ENCODE measurements at regions not wholly inside any gene's neighbourhood (a gene's known extent, or its start where the extent isn't known, plus 50 kb on each side); places are given as distances from the start of the nearest gene placed in this dataset.
"Not testable (repeated sequence)": the region's sequence is repeated elsewhere in the genome, so short reads cannot be mapped to it uniquely, and the experiment has no call there.

DNA sequence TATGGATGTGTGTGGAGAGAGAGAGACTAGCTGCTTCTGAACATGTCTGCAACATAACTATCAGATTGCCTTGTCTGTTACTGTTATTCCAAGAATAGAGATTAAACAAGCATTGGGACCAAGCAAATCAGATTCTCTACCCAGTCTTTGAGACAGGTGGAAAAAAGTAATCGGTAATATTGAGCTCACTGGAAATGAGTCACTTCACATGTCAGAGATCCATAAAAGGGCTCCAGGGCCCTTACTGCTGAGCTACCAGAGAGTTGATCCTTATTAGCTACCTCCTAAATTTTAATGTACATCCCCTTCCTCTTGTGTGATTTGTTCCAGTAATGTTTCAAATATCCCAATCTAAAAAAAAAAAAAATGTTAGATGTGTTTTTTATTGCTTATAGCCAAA is 2118.0 kb downstream of the PCDH9 start:
- H3K36me3 ChIP-seq (ENCODE audit: control insufficient read depth in 1 of 2, insufficient read depth in 2 of 2, low read length in 2 of 2), result no peaks in the 10 kb centered on the region
- H3K27ac ChIP-seq (ENCODE audit: low read length), result no peak overlapping the region
- H3K4me3 ChIP-seq (ENCODE audit: low read depth in 1 of 2, low read length in 2 of 2), result no peak overlapping the region
- no peaks in the 10 kb centered on the region for H3K4me1 ChIP-seq (ENCODE audit: control insufficient read depth in 1 of 2, insufficient read depth in 2 of 2, low read length in 2 of 2)
- H3K9me3 ChIP-seq (ENCODE audit: control insufficient read depth in 1 of 2, low read length in 2 of 2), result no peaks in the 10 kb centered on the region
- H3K27me3 ChIP-seq (ENCODE audit: low read depth, low read length), result no peaks in the 10 kb centered on the region

DNA sequence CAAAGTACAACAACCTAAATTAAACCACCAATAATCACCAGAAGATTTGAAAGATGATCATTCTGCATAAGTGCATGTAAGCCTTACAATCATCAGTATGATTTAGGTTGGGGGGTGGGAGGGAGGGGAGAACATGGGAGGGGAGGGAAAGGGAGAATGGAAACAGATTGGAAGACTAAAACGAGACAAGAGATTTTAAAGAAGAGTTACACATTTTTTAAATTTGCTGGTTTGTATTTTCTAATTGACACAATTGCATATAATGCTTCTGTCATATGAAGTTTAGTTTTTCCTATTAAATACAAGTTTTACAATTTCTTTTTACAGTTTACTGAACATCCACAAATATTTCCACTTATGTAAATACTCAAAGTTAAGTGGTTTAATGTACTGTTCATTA is 2118.9 kb downstream of the PCDH9 start:
- H3K36me3 ChIP-seq (ENCODE audit: control insufficient read depth in 1 of 2, insufficient read depth in 2 of 2, low read length in 2 of 2), result no peaks in the 10 kb centered on the region
- H3K27me3 ChIP-seq (ENCODE audit: low read depth, low read length), result no peaks in the 10 kb centered on the region
- no peak overlapping the region for H3K27ac ChIP-seq (ENCODE audit: low read length)
- no peaks in the 10 kb centered on the region for H3K9me3 ChIP-seq (ENCODE audit: control insufficient read depth in 1 of 2, low read length in 2 of 2)
- H3K4me1 ChIP-seq (ENCODE audit: control insufficient read depth in 1 of 2, insufficient read depth in 2 of 2, low read length in 2 of 2), result no peaks in the 10 kb centered on the region
- no peak overlapping the region for H3K4me3 ChIP-seq (ENCODE audit: low read depth in 1 of 2, low read length in 2 of 2)

DNA sequence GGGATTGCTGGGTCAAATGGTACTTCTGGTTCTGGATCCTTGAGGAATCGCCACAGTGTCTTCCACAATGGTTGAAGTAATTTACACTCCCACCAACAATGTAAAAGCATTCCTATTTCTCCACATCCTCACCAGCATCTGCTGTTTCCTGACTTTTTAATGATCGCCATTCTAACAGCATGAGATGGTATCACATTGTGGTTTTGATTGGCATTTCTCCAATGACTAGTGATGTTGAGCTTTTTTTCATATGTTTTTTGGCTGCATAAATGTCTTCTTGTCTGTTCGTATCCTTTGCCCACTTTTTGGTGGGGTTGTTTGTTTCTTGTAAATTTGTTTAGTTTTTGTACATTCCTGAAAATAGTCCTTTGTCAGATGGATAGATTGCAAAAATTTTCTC is 2125.7 kb downstream of the PCDH9 start:
- H3K36me3 ChIP-seq (ENCODE audit: control insufficient read depth in 1 of 2, insufficient read depth in 2 of 2, low read length in 2 of 2); H3K27me3 ChIP-seq (ENCODE audit: low read depth, low read length); H3K27ac ChIP-seq (ENCODE audit: low read length); H3K4me3 ChIP-seq (ENCODE audit: low read depth in 1 of 2, low read length in 2 of 2); H3K4me1 ChIP-seq (ENCODE audit: control insufficient read depth in 1 of 2, insufficient read depth in 2 of 2, low read length in 2 of 2); H3K9me3 ChIP-seq (ENCODE audit: control insufficient read depth in 1 of 2, low read length in 2 of 2): not testable (repeated sequence)

DNA sequence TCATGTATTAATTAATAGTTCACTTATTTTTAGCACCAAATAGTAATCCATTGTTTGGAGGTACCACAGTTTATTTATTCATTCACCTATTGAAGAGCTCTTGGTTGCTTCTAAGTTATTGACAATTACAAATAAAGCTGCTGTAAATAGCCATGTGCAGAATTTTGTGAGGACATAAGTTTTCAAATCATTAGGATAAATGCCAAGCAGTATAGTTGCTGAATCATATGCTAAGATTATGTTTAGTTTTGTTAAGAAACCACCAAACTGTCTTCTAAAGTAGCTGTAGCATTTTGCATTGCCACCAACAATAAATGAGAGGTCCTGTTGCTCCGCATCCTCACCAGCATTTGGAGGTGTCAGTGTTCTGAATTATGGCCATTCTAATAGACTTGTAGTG is 2126.8 kb downstream of the PCDH9 start:
- Histone ChIP-seq H3K36me3 (ENCODE audit: control insufficient read depth in 1 of 2, insufficient read depth in 2 of 2, low read length in 2 of 2) (no peaks in the 10 kb centered on the region), H3K4me1 (ENCODE audit: control insufficient read depth in 1 of 2, insufficient read depth in 2 of 2, low read length in 2 of 2) (no peaks in the 10 kb centered on the region), H3K27me3 (ENCODE audit: low read depth, low read length) (no peaks in the 10 kb centered on the region), H3K9me3 (ENCODE audit: control insufficient read depth in 1 of 2, low read length in 2 of 2) (no peaks in the 10 kb centered on the region), H3K4me3 (ENCODE audit: low read depth in 1 of 2, low read length in 2 of 2) (no peak overlapping the region), H3K27ac (ENCODE audit: low read length) (no peak overlapping the region)

DNA sequence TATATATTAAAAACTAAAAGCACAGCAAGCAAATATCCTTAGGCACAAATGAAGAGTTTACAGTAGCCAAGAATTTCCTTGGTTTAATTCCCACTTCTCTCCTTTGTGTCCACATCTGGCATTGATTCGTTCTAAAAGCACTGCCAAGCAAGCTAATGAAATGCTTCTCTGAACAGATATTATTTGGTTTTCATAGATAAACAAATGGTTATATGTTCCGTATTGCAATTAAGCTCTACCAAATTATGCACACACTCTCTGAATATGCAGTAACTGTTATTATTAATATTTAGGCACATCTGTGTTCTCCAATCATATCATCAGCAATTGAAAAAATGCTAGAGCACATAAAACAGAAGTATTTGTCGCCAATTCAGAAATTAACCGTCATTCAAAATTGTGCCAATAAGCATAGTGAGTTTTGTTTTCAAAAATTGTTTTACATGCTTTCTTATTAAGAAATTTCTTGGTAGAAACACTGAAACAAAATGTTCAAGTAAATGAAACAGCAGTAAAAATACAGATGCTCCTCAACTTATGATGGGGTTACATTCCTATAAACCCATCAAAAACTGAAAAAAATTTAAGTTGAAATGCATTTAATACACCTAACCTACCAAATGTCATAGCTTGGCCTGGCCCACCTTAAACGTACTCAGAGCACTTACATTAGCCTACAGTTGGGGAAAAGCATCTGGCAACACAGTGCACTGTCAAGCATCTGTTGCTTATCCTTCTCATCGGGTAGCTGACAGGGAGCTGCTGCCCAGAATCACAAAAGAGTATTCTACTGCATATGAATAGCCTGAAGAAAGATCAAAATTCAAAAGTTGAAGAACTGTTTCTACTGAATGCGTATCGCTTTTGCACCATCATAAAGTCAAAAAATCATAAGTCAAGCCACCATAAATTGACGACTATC is 2134.7 kb downstream of the PCDH9 start:
- no peaks in the 10 kb centered on the region for H3K36me3 ChIP-seq (ENCODE audit: control insufficient read depth in 1 of 2, insufficient read depth in 2 of 2, low read length in 2 of 2)
- no peak overlapping the region for H3K27ac ChIP-seq (ENCODE audit: low read length)
- H3K4me3 ChIP-seq (ENCODE audit: low read depth in 1 of 2, low read length in 2 of 2), result no peak overlapping the region
- H3K4me1 ChIP-seq (ENCODE audit: control insufficient read depth in 1 of 2, insufficient read depth in 2 of 2, low read length in 2 of 2), result no peaks in the 10 kb centered on the region
- H3K9me3 ChIP-seq (ENCODE audit: control insufficient read depth in 1 of 2, low read length in 2 of 2), result no peaks in the 10 kb centered on the region
- no peaks in the 10 kb centered on the region for H3K27me3 ChIP-seq (ENCODE audit: low read depth, low read length)

DNA sequence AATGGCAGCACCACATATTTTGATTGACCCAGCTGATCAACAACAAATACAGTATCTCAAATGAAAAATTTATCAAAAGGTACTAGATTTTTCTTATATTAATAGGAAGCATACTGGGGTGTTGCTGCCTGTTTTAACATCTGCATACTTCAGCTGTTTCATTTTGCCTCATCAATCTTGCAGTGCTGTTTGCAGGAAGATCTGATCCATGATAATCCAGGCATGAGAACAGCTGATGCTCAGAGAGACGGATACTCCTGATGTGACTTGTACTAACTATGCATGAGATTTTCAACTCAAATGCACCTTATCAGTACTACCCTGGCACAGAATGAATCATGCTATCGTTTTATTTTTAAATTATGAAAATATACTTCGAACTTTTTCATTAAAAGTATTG is 2136.8 kb downstream of the PCDH9 start:
- Histone ChIP-seq H3K27ac (ENCODE audit: low read length) (no peak overlapping the region), H3K27me3 (ENCODE audit: low read depth, low read length) (no peaks in the 10 kb centered on the region), H3K4me3 (ENCODE audit: low read depth in 1 of 2, low read length in 2 of 2) (no peak overlapping the region), H3K4me1 (ENCODE audit: control insufficient read depth in 1 of 2, insufficient read depth in 2 of 2, low read length in 2 of 2) (no peaks in the 10 kb centered on the region), H3K36me3 (ENCODE audit: control insufficient read depth in 1 of 2, insufficient read depth in 2 of 2, low read length in 2 of 2) (no peaks in the 10 kb centered on the region), H3K9me3 (ENCODE audit: control insufficient read depth in 1 of 2, low read length in 2 of 2) (no peaks in the 10 kb centered on the region)

DNA sequence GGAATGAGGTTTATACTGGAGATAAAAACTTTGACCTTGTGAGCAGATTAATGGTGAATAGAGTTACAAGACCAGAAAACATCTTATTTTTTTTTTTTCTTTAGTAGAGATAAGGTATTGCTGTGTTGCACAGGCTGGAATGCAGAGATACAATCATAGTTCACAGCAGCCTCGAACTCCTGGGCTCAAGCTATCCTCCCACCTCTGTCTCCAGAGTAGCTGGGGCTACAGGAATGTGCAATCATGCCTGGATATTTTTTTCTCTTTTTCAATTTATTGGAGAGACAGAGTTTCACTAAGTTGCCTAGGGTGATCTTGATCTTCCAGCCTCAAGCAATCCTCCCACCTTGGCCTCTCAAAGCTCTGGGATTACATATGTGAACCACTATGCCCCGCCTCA is 2139.1 kb downstream of the PCDH9 start:
- Histone ChIP-seq H3K9me3 (ENCODE audit: control insufficient read depth in 1 of 2, low read length in 2 of 2) (no peaks in the 10 kb centered on the region), H3K4me1 (ENCODE audit: control insufficient read depth in 1 of 2, insufficient read depth in 2 of 2, low read length in 2 of 2) (no peaks in the 10 kb centered on the region), H3K36me3 (ENCODE audit: control insufficient read depth in 1 of 2, insufficient read depth in 2 of 2, low read length in 2 of 2) (no peaks in the 10 kb centered on the region), H3K4me3 (ENCODE audit: low read depth in 1 of 2, low read length in 2 of 2) (no peak overlapping the region), H3K27me3 (ENCODE audit: low read depth, low read length) (no peaks in the 10 kb centered on the region), H3K27ac (ENCODE audit: low read length) (no peak overlapping the region)

DNA sequence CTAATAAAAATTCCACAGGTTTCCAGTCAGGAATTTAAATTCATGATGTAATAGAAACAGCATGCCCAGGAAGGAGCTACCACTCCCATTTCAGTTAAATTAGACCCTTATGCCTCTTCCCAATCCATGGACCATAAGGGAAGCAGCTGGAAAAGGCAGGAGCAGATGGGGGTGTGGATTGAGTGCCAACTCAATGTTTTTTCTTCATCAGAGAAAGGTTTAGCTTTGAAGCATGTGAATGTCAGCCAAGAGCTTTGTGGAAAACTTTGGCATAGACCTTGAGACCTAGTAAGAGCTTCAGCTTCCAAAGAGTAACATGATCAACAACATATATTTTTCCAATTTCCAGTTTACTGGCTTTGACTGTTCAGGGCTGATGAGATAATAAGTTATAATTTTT is 2139.9 kb downstream of the PCDH9 start:
- Histone ChIP-seq H3K4me3 (ENCODE audit: low read depth in 1 of 2, low read length in 2 of 2) (no peak overlapping the region), H3K9me3 (ENCODE audit: control insufficient read depth in 1 of 2, low read length in 2 of 2) (no peaks in the 10 kb centered on the region), H3K27ac (ENCODE audit: low read length) (no peak overlapping the region), H3K27me3 (ENCODE audit: low read depth, low read length) (no peaks in the 10 kb centered on the region), H3K36me3 (ENCODE audit: control insufficient read depth in 1 of 2, insufficient read depth in 2 of 2, low read length in 2 of 2) (no peaks in the 10 kb centered on the region), H3K4me1 (ENCODE audit: control insufficient read depth in 1 of 2, insufficient read depth in 2 of 2, low read length in 2 of 2) (no peaks in the 10 kb centered on the region)

DNA sequence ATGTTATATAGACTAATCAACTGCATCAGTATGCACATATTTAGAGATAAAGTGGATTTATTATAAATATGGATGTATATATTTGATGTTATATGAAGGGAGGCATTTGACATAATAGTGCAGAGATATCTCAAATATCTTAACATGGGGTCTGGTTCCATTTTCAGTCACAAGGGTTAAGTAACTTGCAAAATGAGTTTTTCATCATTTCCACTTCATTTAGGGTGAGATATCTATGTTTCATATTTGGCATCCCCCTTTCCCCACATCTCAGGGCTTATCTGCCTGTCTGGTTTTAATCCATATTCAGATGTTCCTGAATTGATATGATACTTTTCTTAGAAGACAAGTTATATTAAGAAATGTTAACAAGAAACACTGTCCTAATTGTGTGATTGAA is 2141.2 kb downstream of the PCDH9 start:
- Histone ChIP-seq H3K36me3 (ENCODE audit: control insufficient read depth in 1 of 2, insufficient read depth in 2 of 2, low read length in 2 of 2) (no peaks in the 10 kb centered on the region), H3K4me1 (ENCODE audit: control insufficient read depth in 1 of 2, insufficient read depth in 2 of 2, low read length in 2 of 2) (no peaks in the 10 kb centered on the region), H3K4me3 (ENCODE audit: low read depth in 1 of 2, low read length in 2 of 2) (no peak overlapping the region), H3K27me3 (ENCODE audit: low read depth, low read length) (no peaks in the 10 kb centered on the region), H3K9me3 (ENCODE audit: control insufficient read depth in 1 of 2, low read length in 2 of 2) (no peaks in the 10 kb centered on the region), H3K27ac (ENCODE audit: low read length) (no peak overlapping the region)

DNA sequence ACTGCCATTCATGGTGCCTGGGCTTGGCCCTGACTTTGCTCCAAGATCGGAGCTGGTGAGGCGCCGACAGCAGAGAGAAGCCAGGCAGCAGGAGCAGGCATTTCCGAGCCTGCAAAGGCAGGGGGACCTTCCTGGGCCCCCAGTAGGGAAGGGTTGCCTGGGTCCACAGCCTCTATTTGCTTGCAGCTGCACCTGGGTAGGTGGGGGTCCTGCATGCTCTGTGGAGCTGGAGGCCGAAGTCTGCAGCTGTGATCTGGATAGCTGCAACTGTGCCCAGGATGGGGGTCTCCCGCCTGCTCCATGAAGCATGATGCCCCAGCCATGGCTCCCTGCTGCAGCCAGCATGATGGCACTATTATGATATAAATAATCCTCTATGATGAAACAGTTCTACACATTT is 2144.2 kb downstream of the PCDH9 start:
- H3K27me3 ChIP-seq (ENCODE audit: low read depth, low read length), result no peaks in the 10 kb centered on the region
- no peaks in the 10 kb centered on the region for H3K36me3 ChIP-seq (ENCODE audit: control insufficient read depth in 1 of 2, insufficient read depth in 2 of 2, low read length in 2 of 2)
- H3K9me3 ChIP-seq (ENCODE audit: control insufficient read depth in 1 of 2, low read length in 2 of 2), result no peaks in the 10 kb centered on the region
- H3K4me1 ChIP-seq (ENCODE audit: control insufficient read depth in 1 of 2, insufficient read depth in 2 of 2, low read length in 2 of 2), result no peaks in the 10 kb centered on the region
- H3K27ac ChIP-seq (ENCODE audit: low read length), result no peak overlapping the region
- no peak overlapping the region for H3K4me3 ChIP-seq (ENCODE audit: low read depth in 1 of 2, low read length in 2 of 2)

DNA sequence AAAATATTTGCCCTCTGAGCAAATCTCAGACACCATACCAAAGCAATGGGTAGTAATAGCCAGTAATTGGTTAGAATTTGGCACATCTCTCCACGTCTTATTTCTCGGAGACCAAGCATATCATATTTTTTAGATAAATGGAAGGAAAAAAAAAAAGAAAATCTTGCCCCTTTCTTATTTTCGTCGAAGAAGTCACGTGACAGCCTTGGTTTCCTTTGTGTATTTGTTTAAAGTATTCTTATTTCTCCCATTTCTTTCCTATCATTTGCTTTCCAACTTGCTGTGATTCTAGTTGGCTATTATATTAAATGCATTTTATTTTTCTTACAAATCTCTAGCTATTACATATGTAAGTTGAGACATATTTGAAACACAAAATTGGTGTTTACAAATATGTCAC is 2155.9 kb downstream of the PCDH9 start:
- no peak overlapping the region for H3K4me3 ChIP-seq (ENCODE audit: low read depth in 1 of 2, low read length in 2 of 2)
- no peak overlapping the region for H3K27ac ChIP-seq (ENCODE audit: low read length)
- H3K9me3 ChIP-seq (ENCODE audit: control insufficient read depth in 1 of 2, low read length in 2 of 2), result no peaks in the 10 kb centered on the region

DNA sequence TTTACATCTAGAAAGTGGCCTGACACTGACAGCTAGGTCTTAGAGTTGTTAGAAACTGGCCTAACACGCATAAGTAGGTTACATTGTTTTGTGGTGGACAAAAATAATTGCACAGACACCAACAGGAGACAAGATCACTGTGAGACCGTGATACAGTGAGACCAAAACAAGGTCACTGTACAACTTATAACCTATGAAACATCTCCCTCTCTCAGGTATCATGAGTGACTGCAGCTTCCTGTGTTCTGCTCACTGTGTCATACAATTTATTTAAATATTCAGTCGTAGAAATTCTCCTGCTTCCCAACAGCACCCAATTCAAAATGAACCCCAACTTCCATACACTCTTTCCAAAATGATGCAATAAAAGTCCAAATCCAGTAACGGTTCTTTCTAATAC is 2165.2 kb downstream of the PCDH9 start:
- no peaks in the 10 kb centered on the region for H3K4me1 ChIP-seq (ENCODE audit: control insufficient read depth in 1 of 2, insufficient read depth in 2 of 2, low read length in 2 of 2)
- H3K9me3 ChIP-seq (ENCODE audit: control insufficient read depth in 1 of 2, low read length in 2 of 2), result no peaks in the 10 kb centered on the region
- H3K27ac ChIP-seq (ENCODE audit: low read length), result no peak overlapping the region
- no peaks in the 10 kb centered on the region for H3K27me3 ChIP-seq (ENCODE audit: low read depth, low read length)
- H3K4me3 ChIP-seq (ENCODE audit: low read depth in 1 of 2, low read length in 2 of 2), result no peak overlapping the region
- no peaks in the 10 kb centered on the region for H3K36me3 ChIP-seq (ENCODE audit: control insufficient read depth in 1 of 2, insufficient read depth in 2 of 2, low read length in 2 of 2)

More for the DNA sequence above, 2155.9 kb downstream of the PCDH9 start:
- H3K36me3 ChIP-seq (ENCODE audit: control insufficient read depth in 1 of 2, insufficient read depth in 2 of 2, low read length in 2 of 2), result no peaks in the 10 kb centered on the region
- H3K27me3 ChIP-seq (ENCODE audit: low read depth, low read length), result no peaks in the 10 kb centered on the region
- H3K4me1 ChIP-seq (ENCODE audit: control insufficient read depth in 1 of 2, insufficient read depth in 2 of 2, low read length in 2 of 2), result no peaks in the 10 kb centered on the region

All from muscle layer of duodenum (tissue), 2 donors.